Fibroblast of pulmonary artery (primary cell): ENCODE measurements at regions not wholly inside any gene's neighbourhood (a gene's known extent, or its start where the extent isn't known, plus 50 kb on each side); places are given as distances from the start of the nearest gene placed in this dataset.

ENCODE experiments used
- DNase-seq: peaks from one replicate; pipeline ENCODE4 v3.0.0-alpha.2; 2010; ENCODE audit warnings: low read depth
- H3K4me3 ChIP-seq: replicated peaks from 2 replicates; pipeline ENCODE4 v1.5.1; 2011; ENCODE audit warnings: low read depth, mild to moderate bottlenecking, control low read depth, low read length, moderate library complexity
- CTCF ChIP-seq: IDR thresholded peaks from 2 replicates; pipeline ENCODE4 v1.5.1; 2011; ENCODE audit warnings: mild to moderate bottlenecking, control low read depth, low read length, inconsistent platforms; ENCODE audit errors: missing control alignments

GRCh38 chr6:145486306-145486705 is 249.0 kb downstream of the EPM2A start:
- DNase-seq, result no peak
- H3K4me3 ChIP-seq, result no peak overlapping the region
- no peak for TF ChIP-seq CTCF

GRCh38 chr6:145489583-145489982 is 245.7 kb downstream of the EPM2A start:
- TF ChIP-seq CTCF, result no peak
- H3K4me3 ChIP-seq, result no peak overlapping the region
- DNase-seq, result no peak

GRCh38 chr6:145490068-145490467 is 245.3 kb downstream of the EPM2A start:
- H3K4me3 ChIP-seq, result no peak overlapping the region
- no peak for TF ChIP-seq CTCF
- DNase-seq, result no peak

GRCh38 chr6:145491126-145491525 is 244.2 kb downstream of the EPM2A start:
- H3K4me3 ChIP-seq, result no peak overlapping the region
- DNase-seq, result no peak
- TF ChIP-seq CTCF, result no peak

GRCh38 chr6:145497006-145497405 is 238.3 kb downstream of the EPM2A start:
- no peak for TF ChIP-seq CTCF
- DNase-seq, result no peak
- H3K4me3 ChIP-seq, result no peak overlapping the region

- TF ChIP-seq CTCF, result no peak
- no peak for DNase-seq
- no peak overlapping the region for H3K4me3 ChIP-seq
These were observed 236.9 kb downstream of the EPM2A start for GRCh38 chr6:145498425-145498824.

GRCh38 chr6:145502416-145502815 is 232.9 kb downstream of the EPM2A start:
- TF ChIP-seq CTCF, result no peak
- DNase-seq, result peak; percentile 9

More at GRCh38 chr6:145502416-145502815, 232.9 kb downstream of the EPM2A start:
- no peak overlapping the region for H3K4me3 ChIP-seq
